ENCODE measurements at regions not wholly inside any gene's neighbourhood (a gene's known extent, or its start where the extent isn't known, plus 50 kb on each side); places are given as distances from the start of the nearest gene placed in this dataset.

- no peak for DNase-seq (ENCODE audit: low spot score)
- in situ Hi-C loops (cut with MboI; ENCODE audit: low sequenced_read_pairs, unreplicated experiment), result no loop called here
- TF ChIP-seq CTCF (IDR thresholded peaks at IDR 0.05; ENCODE audit: borderline replicate concordance, control extremely low read depth, extremely low read depth, insufficient read depth, missing control alignments), result no peak
Observed at GRCh38 chr2:142190805-142191204, 60.0 kb upstream of the LRP1B start.

- DNase-seq (ENCODE audit: low spot score), result no peak
- in situ Hi-C loops (cut with MboI; ENCODE audit: low sequenced_read_pairs, unreplicated experiment), result no loop called here
- TF ChIP-seq CTCF (IDR thresholded peaks at IDR 0.05; ENCODE audit: borderline replicate concordance, control extremely low read depth, extremely low read depth, insufficient read depth, missing control alignments), result no peak
Observed at GRCh38 chr2:142189501-142189900, 58.7 kb upstream of the LRP1B start.

GRCh38 chr2:142188562-142188961 lies 57.7 kb upstream of the LRP1B start:
- no peak for DNase-seq (ENCODE audit: low spot score)
- TF ChIP-seq CTCF (IDR thresholded peaks at IDR 0.05; ENCODE audit: borderline replicate concordance, control extremely low read depth, extremely low read depth, insufficient read depth, missing control alignments), result no peak
- in situ Hi-C loops (cut with MboI; ENCODE audit: low sequenced_read_pairs, unreplicated experiment), result no loop called here

- TF ChIP-seq CTCF (IDR thresholded peaks at IDR 0.05; ENCODE audit: borderline replicate concordance, control extremely low read depth, extremely low read depth, insufficient read depth, missing control alignments), result peak; percentile 43
- in situ Hi-C loops (cut with MboI; ENCODE audit: low sequenced_read_pairs, unreplicated experiment), result no loop called here
Observed at GRCh38 chr2:142180820-142181533, 50.2 kb upstream of the LRP1B start.

More at GRCh38 chr2:142180820-142181533, 50.2 kb upstream of the LRP1B start:
- no peak for DNase-seq (ENCODE audit: low spot score)
